Hematopoietic multipotent progenitor cell treated with erythropoietin and hydrocortisone succinate and interleukin-3 and kit ligand, for 4 days (in vitro differentiated cells): ENCODE measurements at regions not wholly inside any gene's neighbourhood (a gene's known extent, or its start where the extent isn't known, plus 50 kb on each side); places are given as distances from the start of the nearest gene placed in this dataset.

Source experiments
- DNase-seq: peaks from one replicate; pipeline ENCODE4 v3.0.0-alpha.2; 2015

DNA sequence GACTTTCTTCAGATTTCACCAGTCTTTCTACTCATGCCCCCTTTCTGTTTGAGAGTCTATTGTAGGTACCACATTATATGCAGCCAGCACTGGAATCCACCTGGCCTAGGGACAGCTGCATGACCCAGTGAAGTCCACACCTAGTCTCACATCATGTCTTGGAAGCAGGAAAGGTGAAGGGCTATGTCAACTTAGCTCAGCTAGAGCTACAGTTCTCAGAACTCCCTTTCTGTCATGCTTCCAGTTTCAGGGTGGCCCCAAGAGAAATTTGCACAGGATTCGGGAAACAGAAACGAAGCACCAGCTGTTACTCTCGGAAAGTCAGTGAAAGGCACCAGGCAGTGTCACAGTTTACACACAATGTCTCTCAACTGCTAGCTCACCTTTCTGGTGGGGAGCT is 51.6 kb upstream of the NLRP1 start:
- no peak for DNase-seq

DNA sequence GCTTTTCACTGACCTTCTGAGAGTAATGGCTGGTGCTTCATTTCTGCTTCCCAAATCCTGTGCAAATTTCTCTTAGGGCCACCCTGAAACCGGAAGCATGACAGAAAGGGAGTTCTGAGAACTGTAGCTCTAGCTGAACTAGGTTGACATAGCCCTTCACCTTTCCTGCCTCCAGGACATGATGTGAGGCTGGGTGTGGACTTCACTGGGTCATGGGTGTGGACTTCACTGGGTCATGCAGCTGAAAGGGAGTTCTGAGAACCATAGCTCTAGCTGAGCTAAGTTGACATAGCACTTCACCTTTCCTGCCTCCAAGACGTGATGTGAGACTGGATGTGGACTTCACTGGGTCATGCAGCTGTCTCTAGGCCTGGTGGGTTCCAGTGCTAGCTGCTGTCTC is 54.3 kb upstream of the NLRP1 start:
- no peak for DNase-seq

DNA sequence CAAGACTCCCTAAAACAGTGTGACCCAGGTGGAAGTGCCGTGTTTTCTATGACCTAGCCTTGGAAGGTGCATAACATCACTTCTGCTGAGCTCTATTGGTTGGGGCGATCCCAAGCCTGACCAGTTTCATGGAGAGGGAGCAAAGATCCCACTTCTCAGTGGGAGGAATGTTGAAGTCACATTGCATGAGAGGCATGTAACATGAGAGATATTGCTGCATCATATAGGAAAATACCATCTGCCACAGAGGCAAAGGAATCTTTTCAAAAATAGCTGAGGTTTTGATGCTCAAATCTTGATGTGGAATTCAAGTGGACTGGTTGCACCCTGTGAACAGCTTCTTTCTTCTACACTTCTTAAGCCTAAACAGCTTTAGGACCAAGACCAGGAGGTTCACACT is 56.4 kb upstream of the NLRP1 start:
- DNase-seq = no peak

DNA sequence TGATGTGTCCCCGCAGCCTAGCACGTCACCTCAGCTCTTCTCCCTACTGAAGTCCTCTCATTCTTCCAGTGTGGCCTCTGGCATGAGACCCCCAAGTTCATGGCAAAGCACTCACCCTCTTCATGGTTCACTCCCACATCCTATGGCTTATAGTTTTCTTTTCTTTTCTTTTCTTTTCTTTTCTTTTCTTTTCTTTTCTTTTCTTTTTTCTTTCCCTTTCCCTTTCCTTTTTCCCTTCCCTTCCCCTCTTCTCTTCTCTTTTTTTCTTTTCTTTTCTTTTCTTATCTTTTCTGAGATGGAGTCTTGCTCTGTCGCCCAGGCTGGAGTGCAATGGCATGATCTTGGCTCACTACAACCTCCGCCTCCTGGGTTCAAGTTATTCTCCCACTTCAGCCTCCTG is 58.4 kb upstream of the NLRP1 start:
- no peak for DNase-seq

DNA sequence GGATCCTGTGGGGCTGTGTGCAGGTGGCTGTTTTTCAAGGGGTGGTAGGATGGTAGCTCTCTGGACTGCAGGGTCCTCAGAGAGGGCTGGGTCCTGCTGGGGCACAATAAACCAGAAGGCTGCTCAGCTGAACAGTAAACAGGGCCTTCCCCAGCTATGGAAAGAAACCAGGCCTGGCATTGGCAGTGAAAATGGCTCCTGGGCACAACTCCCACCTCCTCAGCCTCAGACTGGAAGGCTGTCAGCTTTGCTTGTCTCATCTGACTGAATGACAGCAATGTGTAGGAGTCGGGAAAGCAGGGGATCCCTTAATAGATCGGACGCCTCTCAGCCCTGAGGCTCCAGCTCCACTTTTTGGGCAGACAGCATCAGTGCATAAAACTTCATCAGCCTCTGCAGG is 59.8 kb upstream of the NLRP1 start:
- DNase-seq = no peak

DNA sequence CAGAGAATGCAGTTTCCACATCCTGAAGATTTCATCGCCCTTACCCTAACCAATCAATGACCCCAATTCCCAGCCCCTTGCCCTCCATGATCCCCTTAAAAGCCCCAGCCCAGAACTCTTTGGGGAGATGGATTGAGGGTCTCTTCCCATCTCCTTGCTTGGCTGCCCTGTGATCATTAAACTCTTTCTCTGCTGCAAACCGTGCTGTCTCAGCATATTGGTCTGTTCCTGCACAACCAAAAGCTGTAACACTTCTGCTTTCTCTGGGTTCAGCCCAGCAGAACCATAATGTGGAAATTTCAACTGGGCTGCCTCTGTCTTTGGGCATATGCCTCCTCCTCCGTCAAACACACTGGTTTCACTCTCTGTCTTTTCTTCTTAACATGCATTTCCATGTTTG is 67.0 kb upstream of the NLRP1 start:
- DNase-seq = no peak

DNA sequence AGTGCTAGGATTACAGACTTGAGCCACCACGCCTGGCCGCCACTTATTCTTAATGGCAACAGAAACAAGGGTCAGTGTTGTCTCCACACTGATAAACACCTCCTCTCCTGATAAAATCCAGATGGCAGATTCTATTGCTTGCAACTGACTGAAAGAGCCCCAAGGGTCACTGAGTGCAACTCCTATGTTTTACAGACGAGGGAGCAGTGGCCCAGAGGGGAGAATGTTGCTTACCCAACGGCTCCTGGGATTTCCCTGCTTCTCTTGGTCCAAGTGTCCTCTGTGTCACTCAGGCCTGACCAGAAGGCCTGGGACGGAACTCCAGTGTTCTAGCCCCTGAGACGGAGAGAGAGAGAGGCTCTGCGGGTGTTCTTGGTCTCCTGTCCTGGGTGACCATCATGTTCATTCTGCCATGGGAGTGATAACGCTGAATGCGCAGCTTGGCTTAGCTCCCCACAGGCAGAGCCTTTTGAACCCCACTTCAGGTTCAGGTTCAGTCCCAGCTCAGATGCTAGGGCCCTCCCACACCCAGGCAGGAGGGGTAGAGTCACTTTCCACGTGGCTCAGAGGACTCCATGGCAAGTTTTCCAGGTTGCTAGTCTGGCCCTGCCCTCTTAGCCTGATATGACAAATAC is 77.3 kb upstream of the NLRP1 start:
- no peak for DNase-seq

DNA sequence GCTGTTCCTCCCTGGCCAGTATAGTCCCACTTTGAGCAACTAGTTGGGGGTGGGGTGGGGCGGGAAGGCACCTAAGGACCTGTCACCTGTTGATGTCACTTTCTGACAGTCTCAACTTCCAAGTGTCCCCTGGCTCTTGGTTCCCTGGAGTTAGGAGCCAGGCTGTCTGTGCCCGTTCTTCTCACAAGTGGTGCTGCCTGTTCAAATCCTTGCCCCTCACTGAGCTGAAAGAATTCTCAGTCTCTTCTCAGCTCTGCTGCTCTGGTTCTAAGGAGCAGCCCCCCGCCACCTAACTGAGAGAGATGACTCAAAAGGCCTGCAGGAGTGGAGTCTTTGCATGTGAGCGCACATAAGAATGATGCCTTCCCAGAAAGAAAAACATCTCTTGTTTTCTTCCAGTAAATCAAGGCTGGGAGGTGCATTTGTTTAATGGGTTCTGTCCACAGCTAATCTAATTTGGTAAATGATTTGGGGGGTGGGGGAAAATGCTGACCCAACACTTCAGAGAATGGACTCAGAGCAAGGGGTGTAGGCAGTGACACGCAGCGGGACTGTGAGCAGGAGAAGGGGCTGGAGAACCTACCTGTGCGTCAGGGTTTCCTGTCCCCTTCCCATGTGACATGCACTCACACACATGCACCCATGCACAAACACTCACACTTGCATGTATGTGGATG is 78.2 kb upstream of the NLRP1 start:
- no peak for DNase-seq

DNA sequence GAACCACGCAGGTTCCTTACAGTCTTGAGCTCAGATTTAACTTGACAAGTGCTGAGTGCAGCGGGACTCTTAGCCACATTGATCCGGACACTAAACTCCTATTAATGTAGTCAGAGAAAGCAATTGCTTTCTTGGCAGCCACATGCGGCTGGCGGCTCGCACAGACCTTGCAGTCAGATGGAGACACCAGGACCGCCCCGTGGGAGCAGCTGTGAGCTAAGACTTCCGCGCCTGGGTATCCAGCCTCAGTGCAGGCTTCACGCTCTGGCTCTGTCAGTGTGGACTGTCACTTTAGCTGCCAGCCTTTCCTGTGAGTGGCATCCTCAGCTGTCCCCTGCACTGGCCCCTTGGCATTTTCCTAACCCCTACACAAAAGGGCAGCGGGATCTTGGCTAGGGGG is 80.9 kb upstream of the NLRP1 start:
- DNase-seq = no peak

DNA sequence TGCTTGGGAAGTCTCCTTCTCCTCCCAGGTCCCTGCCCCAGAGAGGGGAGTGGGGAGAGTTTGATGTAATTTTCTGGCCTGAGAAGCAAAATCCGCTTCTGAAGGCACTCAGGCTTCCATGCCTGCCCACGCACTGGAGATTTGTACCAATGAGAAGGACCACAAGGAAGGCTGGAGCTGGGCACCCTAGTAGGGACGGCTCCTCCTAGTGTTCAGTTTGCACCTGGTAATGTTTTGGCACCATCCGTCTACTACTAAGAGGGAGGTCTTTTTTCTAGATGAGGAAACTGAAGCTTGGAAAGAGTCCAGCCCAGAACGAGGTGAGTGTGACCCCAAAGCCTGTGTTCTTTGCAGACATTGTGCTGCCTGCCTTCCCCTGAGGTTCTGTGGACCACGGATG is 83.6 kb upstream of the NLRP1 start:
- peak; percentile 44 for DNase-seq

DNA sequence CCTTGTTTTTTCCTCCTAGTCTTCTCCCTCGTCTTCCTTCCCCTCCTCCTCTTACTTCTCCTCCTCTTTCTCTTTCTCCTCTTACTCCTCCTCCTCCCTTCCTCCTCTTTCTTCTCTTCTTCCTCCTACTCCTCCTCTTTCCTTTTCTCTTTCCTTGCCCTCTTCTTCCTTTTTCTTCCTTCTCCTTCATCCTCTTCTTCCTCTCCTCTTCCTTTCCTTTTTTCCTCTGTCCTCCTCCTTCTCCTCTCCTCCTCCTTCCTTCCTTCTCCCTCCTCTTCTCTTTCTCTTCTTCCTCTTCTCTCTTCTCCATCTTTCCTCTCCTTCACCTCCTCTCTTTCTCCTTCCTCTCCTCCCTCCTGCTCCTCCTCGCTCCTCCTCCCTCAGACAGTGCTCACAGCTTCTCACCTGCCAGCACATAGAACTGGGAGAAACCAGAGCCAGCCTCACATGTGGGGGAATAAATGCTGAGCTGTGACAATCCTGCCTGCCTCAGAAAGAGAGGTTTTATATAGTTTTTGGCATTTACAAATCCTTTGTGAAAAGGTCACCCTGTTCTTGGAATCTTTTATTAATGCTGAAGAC is 84.3 kb upstream of the NLRP1 start:
- no peak for DNase-seq

DNA sequence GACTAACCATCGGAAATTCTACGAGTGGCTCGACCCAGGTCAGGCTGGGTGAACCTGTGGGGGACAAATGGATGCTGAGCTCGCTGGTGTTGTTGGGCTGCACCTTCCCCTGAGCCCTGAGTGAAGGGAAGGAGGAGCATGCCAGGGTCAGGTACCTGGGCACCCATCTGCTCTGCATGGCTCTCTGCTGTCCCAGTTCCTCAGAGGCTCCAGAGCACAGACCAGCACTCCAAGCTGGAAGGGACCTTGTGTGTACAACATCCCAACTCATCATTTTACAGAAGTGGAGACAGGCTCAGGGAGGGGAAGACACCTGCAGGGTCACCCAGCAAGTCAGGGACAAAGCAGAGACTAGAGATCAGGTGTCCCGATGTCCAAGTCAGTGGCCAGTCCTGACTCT is 84.9 kb upstream of the NLRP1 start:
- DNase-seq = no peak

DNA sequence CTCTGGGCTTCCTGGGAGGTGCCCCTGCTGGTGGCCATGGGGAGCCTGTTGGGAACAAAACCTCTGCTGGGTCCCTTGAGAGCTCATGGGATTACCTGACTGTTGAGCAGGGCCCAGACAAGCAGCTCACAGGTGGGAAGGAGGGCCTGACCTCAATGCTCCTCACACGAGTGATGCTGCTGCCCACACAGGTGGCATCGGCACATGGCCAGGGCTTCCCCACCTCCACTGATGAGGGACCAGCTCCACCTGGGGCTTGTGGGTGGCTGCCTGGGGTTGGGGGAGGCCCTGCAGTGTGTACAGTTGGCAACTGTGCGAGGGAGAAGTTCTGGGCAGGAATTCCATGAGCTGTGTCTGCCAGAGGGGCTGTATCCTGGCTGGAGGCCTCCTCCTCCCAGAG is 87.8 kb upstream of the NLRP1 start:
- DNase-seq = no peak

DNA sequence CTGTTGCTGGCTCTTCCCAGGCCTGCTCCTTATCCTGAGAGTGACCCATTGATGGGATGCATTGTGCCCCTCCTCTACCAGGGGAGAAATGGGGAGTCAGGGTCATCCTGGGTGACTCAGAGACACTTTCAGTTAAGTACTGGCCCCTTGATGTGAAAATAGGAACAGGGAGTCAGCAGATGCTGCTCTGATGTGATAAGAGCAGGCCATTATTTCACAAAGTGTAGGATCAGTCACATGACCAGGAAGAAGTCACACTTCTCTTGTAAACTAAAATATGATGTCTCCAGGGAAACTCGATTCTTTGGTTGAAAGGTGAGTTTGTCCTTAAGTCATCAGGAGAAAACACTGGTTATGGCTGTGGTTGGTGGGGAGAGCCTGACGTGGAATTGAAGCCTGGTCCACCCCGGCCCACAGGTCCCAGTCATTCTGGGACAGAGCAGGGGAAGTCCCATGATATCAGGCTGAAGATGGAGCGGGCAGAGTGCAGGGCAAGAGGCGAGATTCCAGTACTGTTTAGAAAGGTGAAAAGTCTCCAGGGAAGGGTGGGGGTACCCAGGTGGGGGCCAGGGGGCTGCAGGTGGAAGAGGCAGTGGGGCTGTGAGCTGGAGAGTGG is 88.6 kb upstream of the NLRP1 start:
- peak; percentile 13 for DNase-seq

DNA sequence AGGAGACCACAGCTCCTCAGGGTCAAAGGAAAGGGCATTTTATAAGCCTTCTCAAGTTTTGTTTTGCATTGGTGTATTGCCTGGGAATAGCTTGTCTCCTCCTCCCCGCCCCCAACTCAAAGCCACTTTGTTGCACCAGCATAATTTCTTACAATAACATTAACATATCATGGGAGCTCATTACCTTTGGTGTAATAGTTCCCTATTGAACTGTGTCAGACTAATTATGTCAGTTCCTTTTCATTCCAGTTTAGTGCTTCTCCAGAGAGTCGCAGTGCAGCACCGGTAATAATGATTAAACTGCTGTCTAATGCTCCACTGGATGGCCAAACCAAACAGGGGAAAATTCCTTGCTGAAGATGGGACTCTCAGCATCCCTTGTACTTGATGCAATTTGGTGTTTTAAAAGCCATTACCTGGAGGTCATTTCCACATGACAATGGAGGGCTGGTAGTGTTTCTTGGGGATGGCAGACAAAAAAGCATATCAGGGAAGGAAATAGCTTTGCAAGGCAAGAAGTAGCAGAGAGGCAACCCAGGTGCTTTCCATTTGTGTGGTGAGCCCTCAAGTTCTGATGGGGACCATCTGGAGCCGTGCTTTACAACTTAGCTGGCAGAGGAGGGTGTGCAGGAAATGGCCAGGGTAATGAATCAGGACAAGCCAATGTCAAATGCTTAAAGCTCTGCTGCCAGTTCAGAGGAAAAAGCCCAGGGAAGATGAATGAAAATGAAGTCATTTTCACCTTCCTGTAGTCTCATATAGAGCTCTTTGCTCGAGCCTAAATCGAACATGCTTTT is 91.5 kb upstream of the NLRP1 start:
- no peak for DNase-seq

DNA sequence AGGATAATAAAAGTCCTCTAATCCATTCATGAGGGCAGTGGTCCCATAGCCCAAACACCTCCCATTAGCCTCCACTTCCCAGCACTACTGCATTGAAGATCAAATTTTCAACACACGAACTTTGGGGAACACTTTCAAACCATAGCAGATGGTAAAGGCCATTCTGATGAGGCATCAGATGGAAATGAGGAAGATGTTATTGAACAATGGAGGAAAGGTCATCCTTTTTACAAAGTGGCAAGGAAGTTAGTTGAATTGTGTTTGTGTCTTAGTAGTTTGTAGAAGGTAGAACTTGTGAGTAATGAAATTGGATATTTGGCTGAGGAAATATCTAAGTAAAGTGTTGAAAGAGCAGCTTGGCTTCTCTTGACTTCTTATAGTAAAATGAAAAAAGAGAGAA is 93.3 kb upstream of the NLRP1 start:
- DNase-seq = no peak

DNA sequence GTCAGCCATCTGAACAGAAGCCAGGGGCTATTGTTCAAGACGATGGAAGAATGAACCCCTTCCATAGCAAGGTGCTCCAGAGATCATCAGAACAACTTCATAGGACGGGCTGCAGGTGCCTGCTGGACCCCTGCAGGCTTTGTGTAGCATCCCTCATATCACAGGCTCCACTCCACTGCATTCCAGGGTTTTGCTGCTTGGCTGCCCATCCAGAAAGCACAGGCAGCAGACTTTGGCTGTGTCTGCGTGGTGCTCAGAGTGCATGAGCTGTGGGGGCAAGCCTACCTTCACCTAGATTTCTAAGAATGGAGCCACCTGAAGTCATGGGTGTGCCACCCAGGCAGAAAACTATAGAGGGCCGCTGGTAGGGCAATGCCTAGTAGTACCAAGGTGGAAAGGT is 93.9 kb upstream of the NLRP1 start:
- no peak for DNase-seq

DNA sequence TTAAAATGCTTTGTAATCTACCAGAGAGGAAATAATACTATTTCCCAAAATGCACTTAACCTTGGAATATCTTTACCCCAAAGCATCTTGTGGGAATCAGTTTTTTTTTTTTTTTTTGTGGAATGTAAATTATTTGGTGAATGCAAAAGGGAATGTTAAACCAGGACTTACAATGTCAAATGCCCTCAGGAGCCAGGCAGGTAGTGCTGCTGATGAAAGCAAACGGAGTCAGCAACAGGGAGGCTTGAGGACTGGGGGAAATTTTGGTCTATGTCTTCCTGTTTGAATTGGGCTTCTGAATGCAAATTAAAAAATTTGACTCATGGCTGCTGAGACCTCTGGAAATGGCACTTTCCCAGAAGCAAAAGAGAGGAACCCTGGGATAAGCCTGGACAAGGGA is 96.5 kb upstream of the NLRP1 start:
- no peak for DNase-seq

DNA sequence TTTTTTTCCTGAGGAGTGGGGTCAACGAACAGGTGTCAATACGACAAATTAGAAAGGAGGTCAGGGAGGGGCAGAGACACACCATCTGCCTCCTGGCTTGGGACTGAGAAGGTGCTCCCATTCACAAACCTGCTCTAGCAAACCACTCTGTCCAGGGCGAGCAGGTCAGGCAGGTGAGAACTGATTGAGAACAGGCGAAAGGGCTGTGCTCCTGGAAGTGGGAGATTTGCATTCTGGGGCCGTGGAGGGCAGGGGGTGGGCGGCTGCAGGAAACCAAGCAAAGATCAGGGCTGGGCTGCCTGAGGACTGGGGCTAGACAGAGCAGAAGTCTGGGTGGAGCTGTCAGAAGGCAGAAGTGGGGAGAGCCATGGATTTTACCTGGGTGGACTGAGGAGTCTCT is 98.9 kb upstream of the NLRP1 start:
- DNase-seq = no peak

DNA sequence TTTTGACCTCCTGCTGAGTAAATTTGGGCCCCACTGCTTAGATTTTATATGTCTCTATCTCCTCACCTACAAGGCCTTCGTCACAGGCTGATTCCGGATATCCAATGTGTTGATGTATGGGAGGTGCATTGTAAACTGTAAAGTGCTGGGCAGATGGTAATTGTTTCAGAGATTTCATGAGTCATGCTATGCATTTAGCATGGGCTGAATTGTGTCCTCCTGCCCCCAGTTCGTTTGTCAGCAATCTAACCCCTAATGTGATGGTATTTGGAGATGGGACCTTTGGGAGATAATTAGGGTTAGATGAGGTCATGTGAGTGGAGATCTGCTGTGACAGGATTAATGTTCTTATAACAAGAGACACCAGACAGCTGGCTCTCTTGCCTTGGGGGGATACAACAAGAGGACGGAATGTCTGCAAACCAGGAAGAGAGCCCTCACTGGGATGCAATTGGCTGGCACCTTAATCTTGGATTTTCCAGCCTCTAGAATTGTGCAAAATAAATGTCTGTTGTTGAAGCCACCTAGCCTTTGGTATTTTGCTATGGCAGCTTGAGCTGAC is 101.8 kb upstream of the NLRP1 start:
- no peak for DNase-seq

DNA sequence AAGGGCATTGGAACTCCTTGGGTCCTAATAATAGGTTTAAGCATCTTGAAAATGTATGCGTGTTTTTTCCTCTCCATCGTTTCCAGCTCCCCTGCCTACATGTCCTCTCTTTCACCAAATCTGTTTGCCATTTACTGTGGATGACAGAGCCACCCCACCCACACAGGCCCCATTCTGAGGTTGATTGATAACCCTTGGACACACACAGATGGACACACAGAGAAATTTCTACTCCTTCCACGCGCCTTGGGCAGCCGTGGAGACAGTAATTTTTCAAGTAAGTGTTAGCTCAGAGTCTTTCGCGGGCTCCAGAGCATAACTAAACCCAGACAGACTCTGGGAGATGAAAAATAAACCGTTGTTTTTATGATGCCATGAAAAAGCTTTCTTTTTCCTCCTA is 103.3 kb upstream of the NLRP1 start:
- no peak for DNase-seq

DNA sequence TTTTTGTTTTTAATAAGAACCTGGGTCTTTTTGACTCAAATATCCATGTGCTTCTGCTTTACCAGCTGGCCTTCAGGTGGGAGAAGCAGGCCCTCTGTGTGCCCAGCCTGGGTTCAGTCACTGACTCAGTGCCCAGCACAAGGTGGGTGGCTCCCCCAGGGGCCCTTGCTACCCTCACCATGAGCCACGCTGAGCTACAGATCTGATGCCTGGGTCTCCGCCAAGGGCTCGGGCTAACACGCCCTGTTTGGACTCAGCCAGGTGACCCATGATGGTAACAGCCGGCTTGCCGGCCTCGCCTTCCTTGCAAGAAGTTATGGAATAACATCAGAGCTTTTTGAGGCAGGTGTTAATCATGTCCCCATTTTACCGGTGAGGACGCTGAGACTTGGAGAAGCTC is 109.5 kb upstream of the NLRP1 start:
- DNase-seq = no peak

DNA sequence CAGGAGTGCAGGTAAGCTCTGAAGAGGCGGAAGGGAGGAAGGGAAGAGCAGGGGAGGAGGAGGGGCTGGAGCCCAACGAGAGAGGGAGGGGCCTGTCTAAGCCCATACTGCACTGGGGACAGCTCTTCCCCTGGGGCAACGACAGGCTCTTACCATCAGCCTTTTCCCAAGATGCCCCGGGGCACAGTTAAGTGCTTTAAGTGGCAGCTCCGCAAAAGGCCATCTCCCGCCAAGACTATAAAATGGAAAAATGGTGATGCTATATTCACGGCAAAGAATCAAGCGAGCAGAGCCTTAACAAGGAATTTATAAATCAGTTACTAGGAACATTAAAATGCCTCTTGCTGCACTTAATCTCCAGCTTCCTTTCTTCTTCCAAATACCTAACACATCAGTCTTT is 110.2 kb upstream of the NLRP1 start:
- no peak for DNase-seq
